ENCODE measurements at regions not wholly inside any gene's neighbourhood (a gene's known extent, or its start where the extent isn't known, plus 50 kb on each side); places are given as distances from the start of the nearest gene placed in this dataset.

GRCh38 chr3:182413061-182413460 lies 380.2 kb upstream of the ATP11B start:
- TF ChIP-seq CTCF (IDR thresholded peaks at IDR 0.05; ENCODE audit: extremely low read depth in 1 of 2, insufficient read depth in 1 of 2, low read depth in 1 of 2, low read length in 2 of 2): no peak
- no peak for TF ChIP-seq FOS (IDR thresholded peaks at IDR 0.05; ENCODE audit: borderline replicate concordance, insufficient read depth, low read length)
- TF ChIP-seq EZH2 (IDR thresholded peaks at IDR 0.05; ENCODE audit: borderline replicate concordance, low read depth, low read length, severe bottlenecking): no peak
- no peak for TF ChIP-seq POLR2A (IDR thresholded peaks at IDR 0.05; ENCODE audit: low read depth, low read length)
- no peak for TF ChIP-seq POLR2AphosphoS5 (IDR thresholded peaks at IDR 0.05; ENCODE audit: insufficient read depth, low read depth, low read length)
